ENCODE measurements at regions not wholly inside any gene's neighbourhood (a gene's known extent, or its start where the extent isn't known, plus 50 kb on each side); places are given as distances from the start of the nearest gene placed in this dataset.

DNA sequence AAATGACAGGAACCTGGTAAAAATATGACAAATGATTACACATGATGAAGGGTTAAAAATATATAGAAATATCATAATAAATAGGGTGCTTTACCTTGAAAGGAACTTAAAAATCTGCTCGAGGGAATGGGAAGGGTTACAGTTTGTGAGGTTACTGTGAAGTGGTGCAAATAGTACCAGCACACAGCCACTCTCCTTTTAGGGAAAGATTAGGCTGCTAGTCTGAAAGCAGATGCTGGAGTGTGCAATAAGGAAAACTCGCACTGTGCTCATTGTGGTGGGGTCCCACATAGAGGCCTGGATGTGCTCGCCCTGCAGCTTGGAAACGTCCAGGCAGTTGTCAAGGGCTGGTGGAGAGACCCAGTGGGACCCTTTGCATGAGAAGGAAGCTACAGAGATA lies 145.9 kb upstream of the TBX20 start:
- no peak for DNase-seq (ENCODE audit: low read depth in 2 of 2)
- H3K4me1 ChIP-seq (ENCODE audit: control insufficient read depth, extremely low read depth, insufficient read depth, low read length), result no peaks in the 10 kb centered on the region
- H3K9me3 ChIP-seq (ENCODE audit: control insufficient read depth, insufficient read depth, low read depth, low read length), result no peaks in the 10 kb centered on the region
- no peaks in the 10 kb centered on the region for H4K20me1 ChIP-seq (ENCODE audit: control insufficient read depth, extremely low read depth, insufficient read depth, low read length)
- H3K4me3 ChIP-seq (replicated peaks in 1 of 4; ENCODE audit: control extremely low read depth in 1 of 4, insufficient read depth in 1 of 4, low read depth in 3 of 4, low read length in 4 of 4), result no peak overlapping the region
- no peak overlapping the region for H3K9ac ChIP-seq (ENCODE audit: insufficient read depth, low read length)
- no peak overlapping the region for H3K27ac ChIP-seq (ENCODE audit: insufficient read depth, low read length)
- no peak overlapping the region for H2AFZ ChIP-seq (ENCODE audit: low read length)
- no peaks in the 10 kb centered on the region for H3K36me3 ChIP-seq (ENCODE audit: control insufficient read depth, insufficient read depth, low read length)
- no peaks in the 10 kb centered on the region for H3K79me2 ChIP-seq (ENCODE audit: control insufficient read depth, insufficient read depth, low read length)
- TF ChIP-seq CTCF (conservative IDR thresholded peaks at IDR 0.05 in 1 of 2, IDR thresholded peaks at IDR 0.05 in 1 of 2; ENCODE audit: low read depth in 1 of 2, low read length in 2 of 2) (no peak), EZH2 (IDR thresholded peaks at IDR 0.05; ENCODE audit: low read length, missing control alignments) (no peak)
- no peaks in the 10 kb centered on the region for H3K27me3 ChIP-seq (ENCODE audit: control insufficient read depth, insufficient read depth, low read length)
- H3K4me2 ChIP-seq (ENCODE audit: extremely low read depth, insufficient read depth, low read length), result no peak overlapping the region

DNA sequence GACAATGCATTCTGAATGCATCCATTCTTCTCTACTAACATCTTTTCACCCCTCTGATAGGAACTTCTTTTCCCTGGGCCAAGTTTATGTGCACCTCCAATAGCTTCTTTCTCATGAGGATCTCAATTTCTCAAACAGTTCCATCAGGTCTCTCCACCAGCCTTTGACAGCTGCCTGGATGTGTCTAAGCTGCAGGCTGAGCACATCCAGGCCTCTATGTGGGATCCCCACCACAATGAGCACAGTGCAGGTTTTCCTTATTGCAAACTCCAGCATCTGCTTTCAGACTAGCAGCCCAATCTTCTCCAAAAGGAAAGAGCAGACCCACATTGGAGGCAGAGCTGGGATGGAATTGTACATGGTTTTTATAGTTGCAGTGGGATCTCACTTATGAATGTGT lies 145.3 kb upstream of the TBX20 start:
- H3K4me1 ChIP-seq (ENCODE audit: control insufficient read depth, extremely low read depth, insufficient read depth, low read length), result no peaks in the 10 kb centered on the region
- no peak for DNase-seq (ENCODE audit: low read depth in 2 of 2)
- H3K79me2 ChIP-seq (ENCODE audit: control insufficient read depth, insufficient read depth, low read length), result no peaks in the 10 kb centered on the region
- no peaks in the 10 kb centered on the region for H3K9me3 ChIP-seq (ENCODE audit: control insufficient read depth, insufficient read depth, low read depth, low read length)
- no peak overlapping the region for H3K4me2 ChIP-seq (ENCODE audit: extremely low read depth, insufficient read depth, low read length)
- no peak overlapping the region for H3K4me3 ChIP-seq (replicated peaks in 1 of 4; ENCODE audit: control extremely low read depth in 1 of 4, insufficient read depth in 1 of 4, low read depth in 3 of 4, low read length in 4 of 4)
- no peak overlapping the region for H2AFZ ChIP-seq (ENCODE audit: low read length)
- no peak overlapping the region for H3K9ac ChIP-seq (ENCODE audit: insufficient read depth, low read length)
- no peaks in the 10 kb centered on the region for H4K20me1 ChIP-seq (ENCODE audit: control insufficient read depth, extremely low read depth, insufficient read depth, low read length)
- H3K36me3 ChIP-seq (ENCODE audit: control insufficient read depth, insufficient read depth, low read length), result no peaks in the 10 kb centered on the region
- no peaks in the 10 kb centered on the region for H3K27me3 ChIP-seq (ENCODE audit: control insufficient read depth, insufficient read depth, low read length)
- H3K27ac ChIP-seq (ENCODE audit: insufficient read depth, low read length), result no peak overlapping the region
- TF ChIP-seq EZH2 (IDR thresholded peaks at IDR 0.05; ENCODE audit: low read length, missing control alignments), result no peak
- no peak for TF ChIP-seq CTCF (conservative IDR thresholded peaks at IDR 0.05 in 1 of 2, IDR thresholded peaks at IDR 0.05 in 1 of 2; ENCODE audit: low read depth in 1 of 2, low read length in 2 of 2)

GRCh38 chr7:35398518-35398917 lies 144.6 kb upstream of the TBX20 start:
- H3K79me2 ChIP-seq (ENCODE audit: control insufficient read depth, insufficient read depth, low read length), result no peaks in the 10 kb centered on the region
- no peak overlapping the region for H3K9ac ChIP-seq (ENCODE audit: insufficient read depth, low read length)
- H3K4me1 ChIP-seq (ENCODE audit: control insufficient read depth, extremely low read depth, insufficient read depth, low read length), result no peaks in the 10 kb centered on the region
- no peaks in the 10 kb centered on the region for H4K20me1 ChIP-seq (ENCODE audit: control insufficient read depth, extremely low read depth, insufficient read depth, low read length)
- H3K27ac ChIP-seq (ENCODE audit: insufficient read depth, low read length), result no peak overlapping the region
- TF ChIP-seq CTCF (conservative IDR thresholded peaks at IDR 0.05 in 1 of 2, IDR thresholded peaks at IDR 0.05 in 1 of 2; ENCODE audit: low read depth in 1 of 2, low read length in 2 of 2) (no peak), EZH2 (IDR thresholded peaks at IDR 0.05; ENCODE audit: low read length, missing control alignments) (no peak)
- no peaks in the 10 kb centered on the region for H3K36me3 ChIP-seq (ENCODE audit: control insufficient read depth, insufficient read depth, low read length)
- no peak for DNase-seq (ENCODE audit: low read depth in 2 of 2)
- no peak overlapping the region for H3K4me2 ChIP-seq (ENCODE audit: extremely low read depth, insufficient read depth, low read length)
- H3K27me3 ChIP-seq (ENCODE audit: control insufficient read depth, insufficient read depth, low read length), result no peaks in the 10 kb centered on the region
- H3K9me3 ChIP-seq (ENCODE audit: control insufficient read depth, insufficient read depth, low read depth, low read length), result no peaks in the 10 kb centered on the region
- H3K4me3 ChIP-seq (replicated peaks in 1 of 4; ENCODE audit: control extremely low read depth in 1 of 4, insufficient read depth in 1 of 4, low read depth in 3 of 4, low read length in 4 of 4), result no peak overlapping the region
- no peak overlapping the region for H2AFZ ChIP-seq (ENCODE audit: low read length)
